GM23248 (cell line): ENCODE measurements at regions not wholly inside any gene's neighbourhood (a gene's known extent, or its start where the extent isn't known, plus 50 kb on each side); places are given as distances from the start of the nearest gene placed in this dataset.

Source experiments
- DNase-seq: peaks from one replicate; pipeline ENCODE4 v3.0.0-alpha.2; 2015
- H2AFZ ChIP-seq: fragments of 200-600 bp; sonication (generic); 2 replicates; pipeline ENCODE4 v1.6.1; 2016; ENCODE audit warnings: antibody characterized with exemption
- H3F3A ChIP-seq: fragments of 200-600 bp; sonication (generic); 2 replicates; pipeline ENCODE4 v1.6.1; 2016; ENCODE audit warnings: mild to moderate bottlenecking, antibody characterized with exemption, mixed run types; ENCODE audit not compliant: insufficient read depth
- H3K27ac ChIP-seq: fragments of 200-600 bp; sonication (generic); 2 replicates; pipeline ENCODE4 v1.5.1; 2016; ENCODE audit warnings: mild to moderate bottlenecking
- H3K27me3 ChIP-seq: fragments of 200-600 bp; sonication (generic); replicated peaks from 2 replicates; pipeline ENCODE4 v1.6.1; 2016; ENCODE audit warnings: mild to moderate bottlenecking; ENCODE audit not compliant: insufficient read depth
- H3K36me3 ChIP-seq: fragments of 200-600 bp; sonication (generic); 2 replicates; pipeline ENCODE4 v1.6.1; 2016; ENCODE audit warnings: low read depth, mild to moderate bottlenecking
- H3K4me1 ChIP-seq: fragments of 200-600 bp; sonication (generic); 2 replicates; pipeline ENCODE4 v1.6.1; 2016; ENCODE audit warnings: mild to moderate bottlenecking; ENCODE audit not compliant: insufficient read depth
- H3K4me2 ChIP-seq: fragments of 200-600 bp; sonication (generic); one replicate; pipeline ENCODE4 v1.6.1; 2016; ENCODE audit warnings: mild to moderate bottlenecking; ENCODE audit not compliant: unreplicated experiment
- H3K4me3 ChIP-seq: fragments of 200-600 bp; sonication (generic); 2 replicates; pipeline ENCODE4 v1.5.1; 2016; ENCODE audit warnings: mild to moderate bottlenecking
- H3K79me2 ChIP-seq: fragments of 200-600 bp; sonication (generic); 2 replicates; pipeline ENCODE4 v1.6.1; 2016; ENCODE audit warnings: mild to moderate bottlenecking; ENCODE audit not compliant: insufficient read depth
- H3K9ac ChIP-seq: fragments of 200-600 bp; sonication (generic); 2 replicates; pipeline ENCODE4 v1.6.1; 2016; ENCODE audit warnings: mild to moderate bottlenecking
- H3K9me2 ChIP-seq: fragments of 200-600 bp; sonication (generic); 2 replicates; pipeline ENCODE4 v1.6.1; 2016; ENCODE audit warnings: mixed run types, mild to moderate bottlenecking, moderate library complexity; ENCODE audit not compliant: insufficient read depth
- H3K9me3 ChIP-seq: fragments of 200-600 bp; sonication (generic); one replicate; pipeline ENCODE4 v1.6.1; 2017; ENCODE audit warnings: low read depth
- H4K20me1 ChIP-seq: fragments of 200-600 bp; sonication (generic); 2 replicates; pipeline ENCODE4 v1.6.0; 2016; ENCODE audit not compliant: insufficient read depth
- EZH2 ChIP-seq: fragments of 200-600 bp; sonication (generic); IDR thresholded peaks from 2 replicates; pipeline ENCODE4 v1.6.1; 2018; ENCODE audit warnings: antibody characterized with exemption, mild to moderate bottlenecking; ENCODE audit not compliant: insufficient read depth, poor library complexity, severe bottlenecking
- EZH2phosphoT487 ChIP-seq: fragments of 200-600 bp; sonication (generic); IDR thresholded peaks from 2 replicates; pipeline ENCODE4 v1.6.1; 2018; ENCODE audit warnings: antibody characterized with exemption, moderate library complexity, mild to moderate bottlenecking, low read depth; ENCODE audit not compliant: insufficient read depth
- WGBS, 2 experiments: methylation state at CpG; one replicate each; pipeline ENCODE4 v1.1.6; 2015 to 2017; ENCODE audit warnings: low lambda C conversion rate in 2 of 2, low coverage in 1 of 2; ENCODE audit errors: missing lambda C conversion rate in 2 of 2; 5-methylcytosine and 5-hydroxymethylcytosine counted together
- in situ Hi-C: fragments of 300-500 bp; cut with MboI; formaldehyde crosslinking; loops from 2 replicates; pipeline ENCODE4 v1.15.0; 2020

DNA sequence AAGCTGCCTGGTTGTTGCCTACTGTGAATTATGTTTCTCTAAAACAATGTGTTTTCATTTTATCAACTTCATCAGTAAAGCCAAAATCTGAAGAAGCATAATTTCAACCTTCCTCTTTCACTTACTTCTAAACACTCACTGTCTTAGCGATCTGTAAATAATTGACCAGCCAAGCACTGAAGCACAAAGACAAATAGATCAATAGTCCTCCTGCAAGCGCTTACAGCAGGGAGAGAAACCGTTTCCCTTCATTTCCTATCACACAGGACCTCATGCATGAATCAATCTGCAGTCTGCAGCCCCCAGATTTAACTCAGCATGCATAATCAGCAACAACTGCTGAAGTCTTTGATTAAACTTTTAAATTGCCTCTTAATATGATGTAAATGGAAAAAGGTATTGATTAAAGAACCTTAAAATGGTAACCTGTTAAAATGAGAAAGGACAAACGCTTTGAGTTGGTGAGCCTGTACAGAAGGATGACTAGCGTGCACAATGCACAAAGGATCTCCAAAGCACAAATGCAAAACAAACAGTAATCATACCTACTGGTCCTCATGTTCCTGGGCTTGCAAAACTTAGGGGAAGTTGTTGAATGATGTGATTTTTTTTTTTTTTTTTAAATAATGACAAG, 370.2 kb upstream of the ZNF385D start:
- Histone ChIP-seq H3F3A (no peaks in the 10 kb centered on the region), H3K9ac (no peak overlapping the region), H3K36me3 (no peaks in the 10 kb centered on the region), H3K9me2 (no peaks in the 10 kb centered on the region), H4K20me1 (no peaks in the 10 kb centered on the region), H3K9me3 (no peaks in the 10 kb centered on the region), H3K4me1 (no peaks in the 10 kb centered on the region), H3K27me3 (no peaks in the 10 kb centered on the region), H3K79me2 (no peaks in the 10 kb centered on the region), H3K27ac (no peak overlapping the region), H3K4me2 (no peak overlapping the region), H3K4me3 (no peak overlapping the region), H2AFZ (no peak overlapping the region)
- in situ Hi-C loops: loop anchor here (25.0 kb wide), 1 partner anchor 1609 kb away; no protein-coding TSS in a partner anchor
- DNase-seq: no peak
- WGBS, 2 experiments: 60 to 64% methylated on average over 5 of the region's 5 CpGs
- no peak for TF ChIP-seq EZH2phosphoT487
- TF ChIP-seq EZH2: no peak

DNA sequence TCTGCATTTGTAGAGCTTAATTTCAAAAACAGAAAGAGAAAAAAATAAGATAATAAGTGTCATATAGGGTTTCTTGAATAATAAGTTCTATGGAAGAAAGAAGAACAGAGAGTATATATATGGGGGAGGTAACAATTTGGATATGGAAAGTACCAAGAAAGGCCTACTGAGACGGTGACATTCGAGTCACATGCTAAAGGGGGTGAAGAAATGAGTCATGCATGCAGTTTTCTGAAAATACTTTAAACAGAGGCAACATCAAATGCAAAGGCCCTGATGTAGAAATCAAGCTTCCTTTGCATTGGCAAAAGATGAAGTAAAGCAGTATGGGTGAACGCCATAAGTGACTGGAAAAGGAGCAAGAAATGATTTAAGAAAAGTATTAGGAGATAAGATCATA, 371.6 kb upstream of the ZNF385D start:
- H3K9me2 ChIP-seq: no peaks in the 10 kb centered on the region
- no peaks in the 10 kb centered on the region for H3K36me3 ChIP-seq
- in situ Hi-C loops: loop anchor here (25.0 kb wide), 1 partner anchor 1610 kb away; no protein-coding TSS in a partner anchor
- H3F3A ChIP-seq: no peaks in the 10 kb centered on the region
- H3K4me3 ChIP-seq: no peak overlapping the region
- H3K79me2 ChIP-seq: no peaks in the 10 kb centered on the region
- H3K9ac ChIP-seq: no peak overlapping the region
- no peaks in the 10 kb centered on the region for H4K20me1 ChIP-seq
- H3K27ac ChIP-seq: no peak overlapping the region
- no peak overlapping the region for H2AFZ ChIP-seq
- no peaks in the 10 kb centered on the region for H3K4me1 ChIP-seq
- WGBS, 2 experiments: 49 to 50% methylated on average over 3 of the region's 3 CpGs
- DNase-seq: no peak
- no peak overlapping the region for H3K4me2 ChIP-seq
- no peaks in the 10 kb centered on the region for H3K27me3 ChIP-seq
- no peaks in the 10 kb centered on the region for H3K9me3 ChIP-seq
- TF ChIP-seq EZH2: no peak
- no peak for TF ChIP-seq EZH2phosphoT487

- Histone ChIP-seq H4K20me1 (no peaks in the 10 kb centered on the region), H2AFZ (no peak overlapping the region), H3K4me2 (no peak overlapping the region), H3K9me2 (no peaks in the 10 kb centered on the region), H3K27ac (no peak overlapping the region), H3K9me3 (no peaks in the 10 kb centered on the region), H3F3A (no peaks in the 10 kb centered on the region), H3K36me3 (no peaks in the 10 kb centered on the region), H3K9ac (no peak overlapping the region), H3K4me1 (no peaks in the 10 kb centered on the region), H3K27me3 (no peaks in the 10 kb centered on the region), H3K4me3 (no peak overlapping the region), H3K79me2 (no peaks in the 10 kb centered on the region)
- TF ChIP-seq EZH2 (no peak), EZH2phosphoT487 (no peak)
- DNase-seq: no peak
- in situ Hi-C loops: no loop called here
- WGBS, 2 experiments: 44 to 52% methylated on average over 2 of the region's 2 CpGs
Measured at GRCh38 chr3:22129101-22129500, 378.1 kb upstream of the ZNF385D start.

- Histone ChIP-seq H3K9ac (no peak overlapping the region), H3K27me3 (no peaks in the 10 kb centered on the region), H3F3A (no peaks in the 10 kb centered on the region), H3K4me1 (no peaks in the 10 kb centered on the region), H3K4me2 (no peak overlapping the region), H3K27ac (no peak overlapping the region), H4K20me1 (no peaks in the 10 kb centered on the region), H3K4me3 (no peak overlapping the region), H2AFZ (no peak overlapping the region), H3K36me3 (no peaks in the 10 kb centered on the region), H3K9me2 (no peaks in the 10 kb centered on the region), H3K9me3 (no peaks in the 10 kb centered on the region), H3K79me2 (no peaks in the 10 kb centered on the region)
- no peak for DNase-seq
- TF ChIP-seq EZH2: no peak
- no peak for TF ChIP-seq EZH2phosphoT487
- 46 to 49% methylated on average over 2 of the region's 2 CpGs for WGBS, 2 experiments
- in situ Hi-C loops: no loop called here
Measured at GRCh38 chr3:22141769-22142168, 390.8 kb upstream of the ZNF385D start.

DNA sequence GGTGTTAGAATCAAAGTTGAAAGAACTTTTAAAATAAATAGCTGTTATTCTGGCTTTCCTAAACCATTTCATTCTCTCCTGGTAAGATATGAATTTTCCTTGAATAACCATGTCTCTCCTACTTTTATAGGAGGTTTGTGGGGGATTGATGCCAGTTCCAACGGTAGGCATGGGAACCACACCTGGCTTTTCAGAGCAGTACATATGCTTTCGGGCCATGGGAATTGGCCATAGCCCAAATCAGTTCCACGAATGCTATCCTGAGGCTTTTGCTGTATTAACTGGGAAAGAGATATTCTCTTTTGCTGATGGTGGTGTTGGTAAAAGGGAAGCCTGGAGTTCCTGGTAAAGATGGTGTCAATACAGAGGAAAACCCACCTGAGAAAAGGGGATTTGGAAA, 396.2 kb upstream of the ZNF385D start:
- Histone ChIP-seq H3K36me3 (no peaks in the 10 kb centered on the region), H3K9ac (no peak overlapping the region), H4K20me1 (no peaks in the 10 kb centered on the region), H3F3A (no peaks in the 10 kb centered on the region), H3K9me2 (no peaks in the 10 kb centered on the region), H3K4me2 (no peak overlapping the region), H3K27ac (no peak overlapping the region), H3K9me3 (no peaks in the 10 kb centered on the region), H3K27me3 (no peaks in the 10 kb centered on the region), H2AFZ (no peak overlapping the region), H3K4me1 (no peaks in the 10 kb centered on the region), H3K4me3 (no peak overlapping the region), H3K79me2 (no peaks in the 10 kb centered on the region)
- DNase-seq: no peak
- WGBS, 2 experiments: 51 to 57% methylated on average over 3 of the region's 3 CpGs
- in situ Hi-C loops: no loop called here
- no peak for TF ChIP-seq EZH2phosphoT487
- TF ChIP-seq EZH2: no peak
